ENCODE measurements at regions not wholly inside any gene's neighbourhood (a gene's known extent, or its start where the extent isn't known, plus 50 kb on each side); places are given as distances from the start of the nearest gene placed in this dataset.
"Not testable (repeated sequence)": the region's sequence is repeated elsewhere in the genome, so short reads cannot be mapped to it uniquely, and the experiment has no call there.

- no peak for DNase-seq
These were observed 197.4 kb upstream of the SLC38A2 start for GRCh38 chr12:46569826-46570439.

GRCh38 chr12:46567667-46568066, 195.1 kb upstream of the SLC38A2 start:
- no peak for DNase-seq

- DNase-seq, result no peak
These were observed 190.2 kb upstream of the SLC38A2 start for GRCh38 chr12:46562625-46563225.

GRCh38 chr12:46561769-46562624, 189.4 kb upstream of the SLC38A2 start:
- DNase-seq, result not testable (repeated sequence)

- no peak for DNase-seq
These were observed 188.3 kb upstream of the SLC38A2 start for GRCh38 chr12:46560874-46561273.

GRCh38 chr12:46560089-46560488, 187.5 kb upstream of the SLC38A2 start:
- DNase-seq, result no peak

- no peak for DNase-seq
These were observed 186.7 kb upstream of the SLC38A2 start for GRCh38 chr12:46559311-46559710.

GRCh38 chr12:46558677-46559076, 186.1 kb upstream of the SLC38A2 start:
- DNase-seq, result no peak

GRCh38 chr12:46557539-46558373, 185.2 kb upstream of the SLC38A2 start:
- DNase-seq, result no peak

- DNase-seq, result no peak
These were observed 184.4 kb upstream of the SLC38A2 start for GRCh38 chr12:46556819-46557524.

GRCh38 chr12:46556105-46556559, 183.6 kb upstream of the SLC38A2 start:
- DNase-seq, result no peak

- DNase-seq, result no peak
These were observed 182.9 kb upstream of the SLC38A2 start for GRCh38 chr12:46555406-46555852.

- no peak for DNase-seq
These were observed 181.9 kb upstream of the SLC38A2 start for GRCh38 chr12:46554460-46554859.

GRCh38 chr12:46553911-46554310, 181.3 kb upstream of the SLC38A2 start:
- DNase-seq, result no peak

- no peak for DNase-seq
These were observed 180.7 kb upstream of the SLC38A2 start for GRCh38 chr12:46553266-46553665.

GRCh38 chr12:46550266-46550879, 177.8 kb upstream of the SLC38A2 start:
- DNase-seq, result no peak

- no peak for DNase-seq
These were observed 177.1 kb upstream of the SLC38A2 start for GRCh38 chr12:46549527-46550265.

GRCh38 chr12:46548605-46549071, 176.1 kb upstream of the SLC38A2 start:
- DNase-seq, result no peak

GRCh38 chr12:46547421-46548354, 175.1 kb upstream of the SLC38A2 start:
- no peak for DNase-seq

All from 8988T (cell line).